GM18519 (cell line): ENCODE measurements at regions not wholly inside any gene's neighbourhood (a gene's known extent, or its start where the extent isn't known, plus 50 kb on each side); places are given as distances from the start of the nearest gene placed in this dataset.
"Not testable (repeated sequence)": the region's sequence is repeated elsewhere in the genome, so short reads cannot be mapped to it uniquely, and the experiment has no call there.

Experiments
- ATAC-seq: cut with Tn5 transposase; IDR thresholded peaks from one replicate; pipeline ENCODE4 v1.9.1; 2021; ENCODE audit warnings: mild to moderate bottlenecking, moderate library complexity; ENCODE audit not compliant: unreplicated experiment, low FRiP score

DNA sequence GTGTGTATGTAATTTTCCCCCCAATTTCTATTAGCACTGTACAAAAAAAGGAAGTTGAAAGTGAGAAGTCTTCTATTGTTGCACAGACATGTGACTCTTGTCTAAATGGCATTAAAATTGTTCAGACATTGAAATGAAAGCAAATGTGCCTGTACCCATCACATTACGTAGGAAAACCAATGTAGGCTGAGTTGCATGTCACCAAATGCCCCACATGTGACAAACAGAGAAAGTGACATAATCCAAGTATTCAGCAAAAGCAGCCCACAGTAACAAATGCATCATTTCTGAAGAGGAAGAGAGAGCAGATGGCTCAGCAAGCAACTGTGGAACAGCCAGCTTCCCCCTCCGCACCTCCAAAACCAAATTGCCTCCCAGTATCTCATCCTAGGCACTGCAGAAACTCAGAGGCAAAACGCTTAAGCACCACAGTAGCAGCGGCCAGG is 161.5 kb upstream of the NR4A3 start:
- peak; percentile 90 for ATAC-seq

DNA sequence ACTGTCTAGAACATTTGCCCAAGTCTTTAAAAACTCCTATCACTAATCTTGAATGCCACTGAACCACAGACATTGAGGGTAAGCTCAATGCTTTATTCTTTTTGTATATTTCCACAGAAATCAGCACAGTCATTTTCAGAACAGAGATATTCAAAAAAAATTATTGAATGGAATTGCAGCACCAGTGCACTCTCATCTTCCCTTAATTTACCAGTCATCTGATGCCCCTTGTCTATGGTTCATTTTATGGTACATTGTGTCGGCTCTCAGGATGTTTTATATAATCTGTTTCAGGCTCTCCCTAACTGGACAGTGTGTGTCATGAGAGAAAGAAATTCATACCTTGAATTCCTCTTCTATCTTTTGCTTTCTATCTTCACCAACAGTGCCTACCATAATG is 158.4 kb upstream of the NR4A3 start:
- no peak for ATAC-seq

DNA sequence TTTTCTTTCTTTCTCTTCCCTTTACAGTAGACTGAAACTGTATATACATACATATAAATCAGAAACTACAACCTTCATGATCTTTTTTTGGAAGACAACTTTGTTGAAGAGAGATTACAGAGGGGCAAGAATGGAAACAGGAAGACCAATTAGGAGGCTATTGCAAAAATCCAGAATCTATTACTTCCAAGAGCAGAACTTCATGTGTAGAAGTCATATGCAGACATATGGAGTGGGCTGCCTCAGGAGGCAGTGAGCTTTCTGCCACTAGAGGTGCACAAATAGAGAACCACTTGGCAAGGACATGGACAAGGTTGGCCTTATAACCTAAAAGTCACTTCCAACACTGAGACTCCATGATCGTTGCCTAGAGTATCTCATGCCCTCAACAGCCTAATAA is 157.8 kb upstream of the NR4A3 start:
- no peak for ATAC-seq

DNA sequence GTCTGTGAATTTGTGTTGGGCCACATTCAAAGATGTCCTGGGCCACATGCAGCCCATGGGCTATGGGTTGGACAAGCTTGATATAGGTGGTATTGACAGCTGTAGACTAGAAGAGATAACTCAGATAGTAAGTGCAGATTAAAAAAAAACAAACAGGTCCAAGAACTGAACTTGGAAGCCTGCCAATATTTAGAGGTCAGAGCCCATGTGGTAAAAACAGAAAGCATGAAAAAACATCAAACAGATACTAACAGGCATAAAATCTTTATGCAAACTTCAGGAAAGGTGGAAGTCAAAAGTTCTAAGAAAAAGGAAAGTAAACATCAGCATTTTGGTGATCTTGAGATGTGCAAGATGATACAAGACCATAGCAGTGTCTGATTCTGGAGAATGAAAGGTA is 155.1 kb upstream of the NR4A3 start:
- ATAC-seq: no peak

DNA sequence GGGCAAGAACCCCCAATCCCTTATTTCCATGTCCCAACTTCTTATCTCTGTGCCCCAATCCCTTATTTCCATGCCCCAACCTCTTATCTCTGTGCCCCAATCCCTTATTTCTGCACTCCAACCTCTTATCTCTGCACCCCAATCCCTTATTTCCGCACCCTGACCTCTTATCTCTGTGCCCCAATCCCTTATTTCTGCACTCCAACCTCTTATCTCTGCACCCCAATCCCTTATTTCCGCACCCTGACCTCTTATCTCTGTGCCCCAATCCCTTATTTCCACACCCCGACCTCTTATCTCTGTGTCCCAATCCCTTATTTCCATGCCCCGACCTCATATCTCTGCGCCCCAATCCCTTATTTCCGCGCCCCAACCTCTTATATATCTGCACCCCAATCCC is 150.8 kb upstream of the NR4A3 start:
- not testable (repeated sequence) for ATAC-seq

DNA sequence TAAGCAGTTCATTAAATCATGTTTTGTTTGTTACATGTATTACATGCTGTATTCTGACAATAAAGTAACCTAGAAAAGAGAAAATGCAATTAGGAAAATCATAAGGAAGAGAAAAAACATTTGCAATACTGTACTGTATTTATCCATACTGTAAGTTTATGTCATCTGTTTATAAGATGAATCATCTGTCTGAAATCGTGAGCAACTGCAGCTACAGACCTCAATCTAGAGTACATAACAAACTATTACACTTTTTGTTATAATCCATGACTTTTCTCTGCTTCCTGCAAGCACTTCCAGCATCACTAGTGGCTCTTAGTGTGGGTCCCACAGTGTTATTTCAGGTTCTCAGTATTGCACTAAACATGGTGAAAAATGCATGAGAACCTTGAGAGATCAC is 144.4 kb upstream of the NR4A3 start:
- no peak for ATAC-seq

DNA sequence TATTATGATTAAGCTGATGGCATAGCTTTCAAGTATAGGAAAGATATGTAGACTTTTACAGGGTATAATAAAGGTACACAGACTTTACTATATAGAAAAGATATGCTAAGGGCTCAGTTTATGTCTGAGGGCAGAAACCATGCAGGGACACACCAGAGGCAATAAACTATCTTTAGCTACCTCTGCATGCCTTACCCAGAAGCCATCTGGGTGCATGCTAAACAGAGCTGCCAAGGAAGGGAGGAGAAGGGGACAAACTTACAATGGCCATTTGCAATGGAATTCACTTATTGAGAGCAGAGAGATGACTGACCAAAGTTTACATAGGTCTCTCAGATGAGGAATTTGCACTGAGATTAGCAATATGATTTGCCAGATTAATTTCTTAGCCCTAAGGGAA is 143.1 kb upstream of the NR4A3 start:
- ATAC-seq: no peak

DNA sequence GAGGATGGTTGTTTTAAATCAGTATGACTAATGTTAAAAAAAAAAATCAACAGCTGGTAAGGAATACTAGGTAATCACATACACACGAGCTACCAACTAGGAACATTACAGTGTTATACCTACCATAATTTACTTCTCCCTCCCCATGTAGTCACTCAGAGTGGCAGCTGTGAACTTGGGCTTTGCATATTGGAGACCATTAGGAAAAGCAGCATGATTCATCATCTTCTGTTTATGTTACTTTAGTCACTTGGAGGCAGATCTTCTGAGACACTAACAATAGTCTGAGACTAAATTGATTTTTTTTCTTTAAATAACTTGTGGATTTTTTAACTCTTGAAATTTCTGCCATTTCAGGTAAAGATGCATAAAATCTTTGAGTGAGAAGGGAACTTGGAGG is 141.5 kb upstream of the NR4A3 start:
- ATAC-seq: no peak

DNA sequence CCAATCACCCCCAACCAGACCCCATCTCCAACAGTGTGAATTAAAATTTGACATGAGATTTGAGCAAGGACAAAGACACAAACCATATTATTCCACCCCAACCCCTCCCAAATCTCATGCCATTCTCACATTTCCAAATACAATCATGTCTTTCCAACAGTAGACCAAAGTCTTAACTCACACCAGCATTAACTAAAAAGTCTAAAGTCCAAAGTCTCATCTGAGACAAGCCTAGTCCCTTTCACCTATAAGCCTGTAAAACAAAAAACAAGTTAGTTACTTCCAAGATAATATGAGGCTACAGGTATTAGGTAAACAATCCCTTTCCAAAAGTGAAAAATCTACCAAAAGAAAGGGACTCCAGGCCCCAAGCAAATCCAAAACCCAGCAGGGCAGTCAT is 140.6 kb upstream of the NR4A3 start:
- no peak for ATAC-seq

DNA sequence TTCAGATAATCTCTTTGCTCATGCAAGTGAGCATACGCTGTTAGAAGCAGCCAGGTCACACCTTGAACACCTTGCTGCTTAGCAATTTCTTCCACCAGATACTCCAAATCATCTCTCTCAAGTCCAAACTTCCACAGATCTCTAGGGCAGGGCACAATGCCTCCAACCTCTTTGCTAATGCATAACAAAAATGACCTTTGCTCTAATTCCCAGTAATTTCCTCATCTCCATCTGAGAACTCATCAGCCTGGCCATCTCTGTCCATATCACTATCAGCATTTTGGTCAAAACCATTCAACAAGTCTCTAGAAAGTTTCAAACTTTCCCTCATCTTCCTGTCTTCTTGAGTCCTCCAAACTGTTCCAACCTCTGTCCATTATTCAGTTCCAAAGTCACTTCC is 139.3 kb upstream of the NR4A3 start:
- no peak for ATAC-seq

DNA sequence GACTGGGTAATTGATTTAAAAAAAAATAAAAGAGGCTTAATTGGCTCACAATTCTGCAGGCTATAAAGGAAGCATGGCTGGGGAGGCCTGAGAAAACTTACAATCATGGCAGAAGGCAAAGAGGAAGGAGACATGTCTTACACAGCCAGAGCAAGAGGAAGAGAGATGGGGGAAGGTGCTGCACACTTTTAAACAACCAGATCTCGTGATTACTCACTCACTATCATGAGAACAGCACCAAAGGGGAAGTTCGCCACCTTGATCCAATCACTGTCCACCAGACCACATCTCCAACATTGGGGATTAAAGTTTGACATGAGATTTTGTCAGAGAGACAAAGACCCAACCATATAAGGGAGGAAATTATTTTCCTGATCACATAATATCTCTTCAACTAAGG is 138.8 kb upstream of the NR4A3 start:
- ATAC-seq: no peak

DNA sequence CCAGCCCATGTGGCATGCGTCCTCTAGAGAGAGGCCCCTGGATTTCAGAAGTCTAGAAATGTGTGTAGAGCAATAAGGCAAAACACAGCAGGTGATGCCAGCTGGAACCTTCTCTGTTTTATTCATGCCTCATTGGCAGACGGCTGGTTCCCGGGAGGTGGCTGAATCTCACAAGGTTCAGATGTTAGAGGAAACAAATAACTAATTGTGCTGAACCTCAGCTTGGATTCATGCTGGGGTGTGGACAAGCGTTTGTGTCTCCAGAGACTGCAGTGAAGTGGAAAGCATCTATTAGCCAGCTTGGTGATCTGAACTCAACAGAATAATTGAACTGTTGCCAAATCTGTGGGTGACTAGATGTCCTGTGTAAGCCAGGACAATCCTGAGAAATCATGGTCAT is 131.1 kb upstream of the NR4A3 start:
- no peak for ATAC-seq

DNA sequence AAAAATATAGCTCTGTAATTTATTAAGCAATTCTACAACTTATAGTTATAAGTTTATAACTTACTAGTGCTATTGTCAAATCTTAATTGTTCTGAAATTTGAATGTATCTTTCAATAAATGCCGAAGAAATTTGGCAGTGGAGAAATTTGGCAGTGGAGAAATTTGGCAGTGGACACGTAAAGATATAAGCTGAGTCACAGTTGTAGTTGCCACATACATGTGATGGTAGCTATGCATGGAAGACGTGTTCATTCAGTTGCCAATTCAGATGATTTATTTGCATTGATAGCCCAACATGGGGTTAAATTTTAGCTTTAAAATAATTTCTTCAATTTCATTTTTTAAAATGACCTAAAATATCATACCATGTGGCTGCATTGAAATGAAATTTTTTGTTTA is 127.8 kb upstream of the NR4A3 start:
- ATAC-seq: no peak

DNA sequence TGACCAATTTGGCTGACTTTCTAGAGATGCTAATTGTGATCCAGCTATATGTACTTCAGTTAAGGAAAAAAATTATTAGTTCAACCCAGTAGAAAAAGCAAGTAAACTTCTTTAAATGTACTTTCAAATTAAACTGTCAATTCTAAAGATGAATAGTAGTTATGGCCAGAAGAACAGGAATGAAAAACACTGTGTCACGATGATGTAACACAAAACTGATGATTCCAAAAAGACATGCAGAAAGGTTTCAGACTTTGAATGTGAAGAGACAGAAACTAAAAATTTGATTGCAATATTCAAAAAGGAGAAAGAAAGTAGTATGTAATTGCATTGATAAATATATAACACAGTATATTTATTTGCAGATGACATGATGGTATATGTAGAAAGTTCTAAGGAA is 127.3 kb upstream of the NR4A3 start:
- ATAC-seq: no peak

DNA sequence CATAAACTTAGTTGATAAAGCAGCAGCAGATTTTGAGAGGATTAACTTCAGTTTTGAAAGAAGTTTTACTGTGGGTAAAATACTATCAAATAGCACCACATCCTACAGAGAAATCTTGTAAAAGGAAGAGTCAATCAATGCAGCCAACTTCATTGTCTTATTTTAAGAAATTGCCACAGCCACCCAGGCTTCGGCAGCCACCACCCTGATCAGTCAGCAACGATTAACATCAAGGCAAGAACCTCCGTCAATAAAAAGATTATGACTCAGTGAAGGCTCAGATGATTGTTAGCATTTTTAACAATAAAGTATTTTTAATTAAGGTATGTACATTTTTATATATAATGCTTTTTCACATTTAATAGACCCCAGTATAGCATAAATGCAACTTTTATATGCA is 122.3 kb upstream of the NR4A3 start:
- ATAC-seq: no peak

DNA sequence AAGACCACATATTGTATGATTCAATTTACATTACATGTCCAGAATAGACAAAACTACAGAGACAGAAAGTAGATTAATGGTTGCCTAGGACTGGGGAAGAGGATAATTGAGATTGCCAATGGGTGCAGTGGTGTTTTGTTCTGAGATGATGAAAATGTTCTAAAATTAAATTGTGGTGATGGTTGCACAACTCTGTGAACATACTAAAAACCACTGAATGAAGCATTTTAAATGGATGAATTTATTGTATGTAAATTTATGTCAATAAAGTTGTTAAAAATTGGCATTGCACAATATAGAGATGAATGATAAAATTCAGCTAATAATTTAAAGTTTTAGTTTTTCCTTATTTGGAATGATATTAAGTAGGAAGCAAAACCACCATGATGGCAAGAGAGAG is 109.5 kb upstream of the NR4A3 start:
- ATAC-seq: no peak

DNA sequence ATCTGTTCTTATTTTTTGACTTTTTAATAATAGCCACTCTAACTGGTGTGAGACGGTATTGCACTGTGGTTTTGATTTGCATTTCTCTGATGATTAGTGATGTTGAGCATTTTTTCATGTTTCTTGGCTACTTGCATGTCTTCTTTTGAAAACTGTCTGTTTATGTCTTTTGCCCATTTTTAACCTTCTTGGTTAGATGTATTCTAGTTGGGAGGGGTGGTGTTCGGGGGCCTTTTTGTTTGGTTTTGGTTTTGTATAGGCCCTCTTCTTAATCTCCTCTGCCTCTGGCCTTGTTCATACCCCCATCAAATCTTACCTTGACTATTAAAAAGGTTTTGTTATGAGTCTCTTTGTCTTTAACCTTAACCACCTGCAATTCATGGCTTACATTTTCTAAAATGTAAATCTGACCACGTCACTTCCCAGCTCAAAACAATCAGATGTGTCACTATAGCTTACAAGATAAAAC is 107.8 kb upstream of the NR4A3 start:
- ATAC-seq: no peak

DNA sequence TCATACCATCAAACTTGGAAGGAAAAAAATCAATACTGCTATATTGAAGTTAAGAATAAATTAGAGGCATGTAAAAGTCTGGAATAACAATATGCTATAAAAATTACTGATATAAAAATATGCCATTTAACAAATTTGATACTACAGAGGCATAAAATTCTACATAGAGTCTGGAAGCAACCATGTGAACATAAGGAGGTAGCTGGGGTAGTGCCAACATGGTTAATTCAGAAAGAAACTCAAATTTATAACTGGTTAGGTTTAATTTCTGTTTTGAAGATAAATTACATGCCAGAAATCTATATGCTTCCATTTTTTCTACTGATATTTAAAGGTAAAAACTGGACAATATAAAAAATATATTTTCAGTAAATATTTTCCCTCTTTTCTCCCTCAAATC is 103.1 kb upstream of the NR4A3 start:
- ATAC-seq: no peak

DNA sequence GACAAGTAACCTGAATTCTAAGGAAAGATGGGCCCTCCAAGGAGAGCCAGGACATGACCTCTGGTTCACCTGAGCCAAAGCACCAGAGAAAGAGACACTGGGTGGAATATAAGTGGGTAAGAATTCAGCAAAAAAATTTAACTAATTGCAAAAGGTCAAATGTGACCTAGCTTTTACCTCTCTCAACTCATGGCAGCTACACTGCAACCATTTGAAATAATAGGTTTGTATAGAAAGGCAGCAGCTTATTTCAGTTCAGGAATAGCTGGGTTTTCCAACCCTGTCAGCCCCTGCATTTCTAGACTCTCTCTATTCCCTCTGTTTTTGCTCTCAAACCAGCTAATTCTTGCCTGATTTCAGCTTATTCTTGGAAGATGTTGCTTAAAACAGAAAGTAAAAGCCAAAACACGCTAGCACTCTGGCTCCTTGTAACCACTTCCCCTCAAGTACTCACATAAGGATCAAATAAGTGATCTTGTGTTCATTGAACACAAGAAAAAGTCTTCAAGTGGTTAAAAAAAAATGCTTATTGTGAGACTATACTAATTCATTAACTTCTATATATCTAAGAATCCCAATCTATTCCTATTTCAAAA is 101.1 kb upstream of the NR4A3 start:
- peak; percentile 69 for ATAC-seq

DNA sequence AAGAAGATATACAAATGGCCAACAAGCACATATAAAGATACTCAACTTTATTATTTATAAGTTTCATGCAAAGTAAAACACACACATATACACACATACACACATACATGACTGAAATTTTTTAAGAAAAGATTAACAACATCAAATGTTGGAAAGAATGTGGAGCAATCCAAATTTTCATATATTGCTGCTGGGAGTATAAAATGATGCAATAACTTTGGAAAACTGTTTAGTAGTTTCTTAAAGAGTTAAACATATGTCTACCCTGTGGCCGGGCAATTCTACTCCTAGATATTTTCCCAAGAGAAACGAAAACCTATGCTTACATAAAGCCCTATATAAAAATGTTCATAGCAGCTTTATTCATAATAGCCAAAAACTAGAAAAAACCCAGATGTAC is 99.8 kb upstream of the NR4A3 start:
- no peak for ATAC-seq

DNA sequence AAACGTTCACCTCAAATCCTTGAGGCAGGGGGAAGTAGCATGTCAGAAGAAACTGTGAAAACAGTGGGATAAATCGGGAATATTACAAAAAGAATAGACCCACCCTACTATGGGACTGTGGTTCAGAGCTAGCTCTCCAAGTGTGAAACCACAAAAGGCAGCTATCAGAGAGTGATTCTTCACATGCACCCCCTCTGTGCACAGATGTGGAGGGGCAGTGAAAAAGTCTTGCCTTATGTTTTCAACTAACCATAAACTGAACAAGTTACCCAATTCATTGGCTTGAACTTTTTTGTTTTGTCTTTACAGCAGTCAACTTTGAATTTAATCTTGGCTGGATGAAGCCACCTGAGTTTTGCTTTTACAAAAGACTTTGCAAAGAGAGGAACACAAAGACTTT is 98.8 kb upstream of the NR4A3 start:
- ATAC-seq: no peak

DNA sequence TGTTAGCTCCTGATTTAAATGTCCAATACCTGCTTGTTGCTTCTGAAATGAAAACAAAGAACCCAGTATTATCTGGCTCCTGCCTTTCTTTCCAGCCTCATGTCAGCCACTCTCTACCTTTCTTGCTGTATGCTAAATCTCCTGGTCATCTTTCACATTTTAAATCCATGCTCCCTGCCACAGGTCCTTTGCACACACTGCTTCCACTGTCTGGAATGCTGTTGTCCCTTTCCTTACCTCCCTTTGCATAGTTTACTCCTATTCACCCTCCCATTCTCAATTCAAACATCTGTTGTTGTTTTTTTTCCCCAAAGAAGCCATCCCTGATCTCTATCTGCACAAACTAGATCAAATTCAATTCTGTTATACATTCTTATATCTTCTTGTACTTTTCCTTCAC is 97.0 kb upstream of the NR4A3 start:
- ATAC-seq: no peak

DNA sequence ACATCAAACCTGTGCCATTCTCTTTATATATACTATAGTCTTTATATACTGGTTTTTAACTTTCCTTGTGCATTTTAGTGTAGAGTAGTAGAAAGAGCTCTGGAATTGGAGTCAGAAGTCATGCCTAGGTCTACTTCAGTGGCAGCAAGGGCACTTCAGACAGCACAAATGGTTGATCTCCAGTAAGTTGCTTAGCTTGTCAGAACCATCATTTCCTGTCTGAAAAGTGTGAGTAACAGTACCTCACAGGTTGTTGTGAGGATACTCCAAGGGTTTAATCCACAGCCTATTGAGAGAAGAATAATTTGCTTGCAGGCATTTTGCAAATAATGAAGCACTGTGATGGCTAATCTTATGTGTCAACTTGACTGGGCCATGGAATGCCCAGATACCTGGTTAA is 95.8 kb upstream of the NR4A3 start:
- no peak for ATAC-seq
